ENCODE measurements at regions not wholly inside any gene's neighbourhood (a gene's known extent, or its start where the extent isn't known, plus 50 kb on each side); places are given as distances from the start of the nearest gene placed in this dataset.

DNA sequence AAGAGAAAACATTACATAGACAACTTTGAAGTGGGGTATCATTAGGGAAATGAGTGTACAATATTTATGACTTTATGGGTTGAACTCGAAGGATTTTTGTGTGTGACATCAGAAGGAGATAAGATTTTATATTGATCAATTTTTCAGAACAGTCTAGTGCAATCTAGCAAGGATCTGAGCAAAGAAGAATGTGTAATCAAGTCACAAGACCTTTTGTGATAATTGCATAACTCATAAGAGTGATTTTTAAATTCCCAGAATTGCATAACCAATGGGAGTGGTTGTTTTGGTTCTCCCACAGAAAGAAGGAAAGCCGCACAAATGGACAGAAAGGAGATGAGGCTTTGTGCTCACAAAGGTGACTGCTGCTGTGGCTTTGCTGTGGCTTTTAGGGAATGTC lies 441.8 kb upstream of the FLRT2 start (continued):
- no peak for TF ChIP-seq REST (IDR thresholded peaks at IDR 0.05; ENCODE audit: unreplicated experiment)

DNA sequence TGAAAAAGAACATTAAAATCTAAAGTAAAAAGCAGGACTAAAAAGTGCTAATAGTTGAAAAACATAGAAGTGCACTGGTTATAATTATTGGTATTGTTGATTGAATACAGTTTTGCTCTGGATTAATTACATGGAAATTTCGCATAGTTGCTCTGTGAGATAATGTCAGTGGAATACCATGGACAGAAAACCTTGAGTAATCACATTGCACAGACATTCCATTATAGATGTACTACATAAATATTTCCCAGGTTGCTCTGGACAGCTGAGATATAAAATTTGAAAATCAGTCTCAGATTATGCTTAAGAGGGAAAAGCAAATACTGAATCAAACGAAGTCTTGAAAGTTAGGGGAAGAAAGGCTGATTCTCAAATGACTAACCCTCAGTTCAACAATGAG lies 439.3 kb upstream of the FLRT2 start:
- Histone ChIP-seq H3K27me3 (ENCODE audit: insufficient read depth) (no peaks in the 10 kb centered on the region), H3K4me3 (no peak overlapping the region), H3K4me1 (ENCODE audit: insufficient read depth) (no peaks in the 10 kb centered on the region), H3K9me2 (ENCODE audit: insufficient read depth) (no peaks in the 10 kb centered on the region), H3K27ac (ENCODE audit: low read depth) (no peak overlapping the region), H3F3A (replicated peaks; ENCODE audit: low read depth) (no peaks in the 10 kb centered on the region), H2AFZ (no peak overlapping the region), H3K36me3 (ENCODE audit: insufficient read depth) (no peaks in the 10 kb centered on the region), H3K4me2 (no peak overlapping the region), H4K20me1 (replicated peaks; ENCODE audit: insufficient read depth) (no peaks in the 10 kb centered on the region), H3K79me2 (replicated peaks; ENCODE audit: insufficient read depth) (no peaks in the 10 kb centered on the region)
- no peaks in the 10 kb centered on the region for H3K4me1 Mint-ChIP-seq
- H3K36me3 Mint-ChIP-seq (ENCODE audit: low read depth): no peaks in the 10 kb centered on the region
- no peak overlapping the region for H3K27ac Mint-ChIP-seq
- no peak for ATAC-seq
- no peak for DNase-seq (ENCODE audit: low spot score)
- H3K9me3 Mint-ChIP-seq: no peaks in the 10 kb centered on the region
- TF ChIP-seq REST (IDR thresholded peaks at IDR 0.05; ENCODE audit: unreplicated experiment) (no peak), EZH2 (IDR thresholded peaks at IDR 0.05; ENCODE audit: low read depth, unreplicated experiment) (no peak), POLR2AphosphoS5 (IDR thresholded peaks at IDR 0.05; ENCODE audit: low read depth) (no peak), ZNF331 (CRISPR knock-in tag; IDR thresholded peaks at IDR 0.05; ENCODE audit: low read depth) (no peak), STAT1 (IDR thresholded peaks at IDR 0.05; ENCODE audit: unreplicated experiment) (no peak)
- no peaks in the 10 kb centered on the region for H3K27me3 Mint-ChIP-seq (ENCODE audit: insufficient read depth, low read depth, poor library complexity)
- H3K4me3 Mint-ChIP-seq: no peak overlapping the region

GRCh38 chr14:85093631-85094330 lies 436.2 kb upstream of the FLRT2 start:
- H3K27ac ChIP-seq (ENCODE audit: low read depth): no peak overlapping the region
- Mint-ChIP-seq H3K27ac (no peak overlapping the region), H3K27me3 (ENCODE audit: insufficient read depth, low read depth, poor library complexity) (no peaks in the 10 kb centered on the region), H3K9me3 (no peaks in the 10 kb centered on the region), H3K4me3 (no peak overlapping the region), H3K4me1 (no peaks in the 10 kb centered on the region), H3K36me3 (ENCODE audit: low read depth) (no peaks in the 10 kb centered on the region)
- no peak overlapping the region for H3K4me3 ChIP-seq
- no peaks in the 10 kb centered on the region for H3K9me2 ChIP-seq (ENCODE audit: insufficient read depth)
- H3K36me3 ChIP-seq (ENCODE audit: insufficient read depth): no peaks in the 10 kb centered on the region
- DNase-seq (ENCODE audit: low spot score) (no peak), ATAC-seq (no peak)
- no peaks in the 10 kb centered on the region for H3K27me3 ChIP-seq (ENCODE audit: insufficient read depth)
- no peaks in the 10 kb centered on the region for H4K20me1 ChIP-seq (replicated peaks; ENCODE audit: insufficient read depth)
- H3K4me2 ChIP-seq: no peak overlapping the region
- no peaks in the 10 kb centered on the region for H3K79me2 ChIP-seq (replicated peaks; ENCODE audit: insufficient read depth)
- H3K4me1 ChIP-seq (ENCODE audit: insufficient read depth): no peaks in the 10 kb centered on the region
- H2AFZ ChIP-seq: no peak overlapping the region
- H3F3A ChIP-seq (replicated peaks; ENCODE audit: low read depth): no peaks in the 10 kb centered on the region
- no peak for TF ChIP-seq ZNF331 (CRISPR knock-in tag; IDR thresholded peaks at IDR 0.05; ENCODE audit: low read depth)
- TF ChIP-seq ETS1 (IDR thresholded peaks at IDR 0.05): no peak
- no peak for TF ChIP-seq ZNF114 (CRISPR knock-in tag; IDR thresholded peaks at IDR 0.05)
- TF ChIP-seq EZH2 (IDR thresholded peaks at IDR 0.05; ENCODE audit: low read depth, unreplicated experiment): no peak
- TF ChIP-seq JUNB (IDR thresholded peaks at IDR 0.05; ENCODE audit: unreplicated experiment): no peak
- TF ChIP-seq, protein P1, sequence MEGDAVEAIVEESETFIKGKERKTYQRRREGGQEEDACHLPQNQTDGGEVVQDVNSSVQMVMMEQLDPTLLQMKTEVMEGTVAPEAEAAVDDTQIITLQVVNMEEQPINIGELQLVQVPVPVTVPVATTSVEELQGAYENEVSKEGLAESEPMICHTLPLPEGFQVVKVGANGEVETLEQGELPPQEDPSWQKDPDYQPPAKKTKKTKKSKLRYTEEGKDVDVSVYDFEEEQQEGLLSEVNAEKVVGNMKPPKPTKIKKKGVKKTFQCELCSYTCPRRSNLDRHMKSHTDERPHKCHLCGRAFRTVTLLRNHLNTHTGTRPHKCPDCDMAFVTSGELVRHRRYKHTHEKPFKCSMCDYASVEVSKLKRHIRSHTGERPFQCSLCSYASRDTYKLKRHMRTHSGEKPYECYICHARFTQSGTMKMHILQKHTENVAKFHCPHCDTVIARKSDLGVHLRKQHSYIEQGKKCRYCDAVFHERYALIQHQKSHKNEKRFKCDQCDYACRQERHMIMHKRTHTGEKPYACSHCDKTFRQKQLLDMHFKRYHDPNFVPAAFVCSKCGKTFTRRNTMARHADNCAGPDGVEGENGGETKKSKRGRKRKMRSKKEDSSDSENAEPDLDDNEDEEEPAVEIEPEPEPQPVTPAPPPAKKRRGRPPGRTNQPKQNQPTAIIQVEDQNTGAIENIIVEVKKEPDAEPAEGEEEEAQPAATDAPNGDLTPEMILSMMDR (conservative IDR thresholded peaks at IDR 0.05; ENCODE audit: low read depth in 2 of 2): no peak

Measured in GM23338 (cell line).